SK-N-SH (cell line): ENCODE measurements at regions not wholly inside any gene's neighbourhood (a gene's known extent, or its start where the extent isn't known, plus 50 kb on each side); places are given as distances from the start of the nearest gene placed in this dataset.

Source experiments
- CTCF ChIA-PET: fragments of 300-600, 350-600 bp; formaldehyde crosslinking; extraction: SDS; loops from one replicate; lab custom pipeline; 2021; lab: Yijun Ruan, JAX
- POLR2A ChIA-PET: fragments of 350-600 bp; sonication (Branson Sonifier 250); formaldehyde crosslinking; extraction: SDS; loops from one replicate; lab custom pipeline; 2020; ENCODE audit warnings: antibody characterized with exemption, inconsistent platforms; lab: Yijun Ruan, JAX
- DNase-seq: peaks from one replicate; pipeline ENCODE4 v3.0.0; 2012
- H2AFZ ChIP-seq: fragments of 200-600 bp; sonication (generic); 2 replicates; pipeline ENCODE4 v1.8.1; 2016; ENCODE audit warnings: antibody characterized with exemption, mild to moderate bottlenecking, low read depth
- H3F3A ChIP-seq: fragments of 200-600 bp; sonication (generic); replicated peaks from 2 replicates; pipeline ENCODE3; 2016; ENCODE audit warnings: antibody characterized with exemption, mild to moderate bottlenecking; ENCODE audit not compliant: insufficient read depth
- H3K27ac ChIP-seq, 2 experiments: fragments of 200-500 bp in 1 of 2; fragments of 200-600 bp in 1 of 2; sonication (Bioruptor generic) in 1 of 2; sonication (generic), shearing (Covaris generic) in 1 of 2; 2 replicates each; pipeline versions ENCODE4 v1.5.1 to v1.6.1; 2014 to 2016; ENCODE audit warnings: low read depth in 2 of 2, inconsistent platforms in 1 of 2, low read length in 1 of 2, mild to moderate bottlenecking in 1 of 2, mixed read lengths in 1 of 2
- H3K27me3 ChIP-seq: fragments of 200-600 bp; sonication (generic), shearing (Covaris generic); 2 replicates; pipeline ENCODE4 v1.6.1; 2016; ENCODE audit warnings: mixed run types; ENCODE audit not compliant: insufficient read depth
- H3K36me3 ChIP-seq, 2 experiments: fragments of 200-500 bp in 1 of 2; fragments of 200-600 bp in 1 of 2; sonication (Bioruptor generic) in 1 of 2; sonication (generic) in 1 of 2; replicated peaks in 1 of 2; 2 replicates each; pipeline versions ENCODE3 to v1.5.1; 2014 to 2016; ENCODE audit warnings: low read length in 1 of 2, mild to moderate bottlenecking in 1 of 2; ENCODE audit not compliant: insufficient read depth in 2 of 2, control insufficient read depth in 1 of 2
- H3K4me1 ChIP-seq, 2 experiments: fragments of 200-500 bp in 1 of 2; fragments of 200-600 bp in 1 of 2; sonication (Bioruptor generic) in 1 of 2; sonication (generic), shearing (Covaris generic) in 1 of 2; 2 replicates each; pipeline versions ENCODE4 v1.5.1 to v1.6.1; 2014 to 2016; ENCODE audit warnings: low read depth in 1 of 2, low read length in 1 of 2, mixed run types in 1 of 2; ENCODE audit not compliant: insufficient read depth in 2 of 2, control insufficient read depth in 1 of 2
- H3K4me2 ChIP-seq: fragments of 200-600 bp; sonication (generic), shearing (Covaris generic); 2 replicates; pipeline ENCODE4 v1.6.1; 2017; ENCODE audit warnings: mixed run types
- H3K4me3 ChIP-seq, 2 experiments: fragments of 200-500 bp in 1 of 2; fragments of 200-600 bp in 1 of 2; sonication (Bioruptor generic) in 1 of 2; sonication (generic), shearing (Covaris generic) in 1 of 2; 2 replicates each; pipeline versions ENCODE4 v1.5.1 to v1.8.1; 2014 to 2016; ENCODE audit warnings: low read depth in 2 of 2, inconsistent platforms in 1 of 2, low read length in 1 of 2, mild to moderate bottlenecking in 1 of 2, mixed read lengths in 1 of 2, moderate library complexity in 1 of 2
- H3K79me2 ChIP-seq: fragments of 200-600 bp; sonication (generic); 2 replicates; pipeline ENCODE4 v1.8.1; 2017; ENCODE audit warnings: mild to moderate bottlenecking; ENCODE audit not compliant: insufficient read depth
- H3K9ac ChIP-seq: fragments of 200-600 bp; sonication (generic); 2 replicates; pipeline ENCODE4 v1.6.1; 2017; ENCODE audit warnings: mixed run types
- H3K9me2 ChIP-seq: fragments of 200-600 bp; sonication (generic); 2 replicates; pipeline ENCODE4 v1.6.1; 2017; ENCODE audit warnings: mixed run types
- H3K9me3 ChIP-seq: fragments of 200-600 bp; sonication (generic); 2 replicates; pipeline ENCODE4 v1.6.1; 2017; ENCODE audit warnings: mixed run types, mild to moderate bottlenecking, moderate library complexity
- H4K20me1 ChIP-seq: fragments of 200-600 bp; sonication (generic); 2 replicates; pipeline ENCODE4 v1.6.1; 2017; ENCODE audit warnings: mild to moderate bottlenecking, mixed run types; ENCODE audit not compliant: insufficient read depth
- ELF1 ChIP-seq: IDR thresholded peaks from 2 replicates; pipeline ENCODE4 v1.4.0; 2012
- EZH2phosphoT487 ChIP-seq: fragments of 200-600 bp; sonication (generic); IDR thresholded peaks from 2 replicates; pipeline ENCODE4 v1.6.1; 2017; ENCODE audit warnings: low read depth, mixed run types, mild to moderate bottlenecking, antibody characterized with exemption, moderate library complexity, borderline replicate concordance
- FOXJ3 ChIP-seq: sonication (generic); formaldehyde crosslinking; IDR thresholded peaks from 2 replicates; pipeline ENCODE4 v1.5.1; 2020; ENCODE audit warnings: mild to moderate bottlenecking, missing genetic modification reagents
- GABPA ChIP-seq: IDR thresholded peaks from 2 replicates; pipeline ENCODE4 v1.4.0; 2012; ENCODE audit warnings: low read depth, mild to moderate bottlenecking
- GATA2 ChIP-seq: sonication (generic); formaldehyde crosslinking; IDR thresholded peaks from 2 replicates; pipeline ENCODE4 v1.5.0; 2020; ENCODE audit warnings: mild to moderate bottlenecking, missing genetic modification reagents
- MEF2A ChIP-seq: IDR thresholded peaks from 2 replicates; pipeline ENCODE4 v1.4.0; 2012; ENCODE audit warnings: low read depth, borderline replicate concordance
- MXI1 ChIP-seq: IDR thresholded peaks from 2 replicates; pipeline ENCODE4 v1.6.1; 2012; ENCODE audit warnings: mild to moderate bottlenecking, low read depth, low read length, improper control_type of control experiment
- NRF1 ChIP-seq: IDR thresholded peaks from 2 replicates; pipeline ENCODE4 v1.6.1; 2012; ENCODE audit warnings: low read depth, mild to moderate bottlenecking, low read length
- RAD21 ChIP-seq: IDR thresholded peaks from 2 replicates; pipeline ENCODE4 v1.6.1; 2012; ENCODE audit warnings: mild to moderate bottlenecking, low read length
- SIN3A ChIP-seq: IDR thresholded peaks from 2 replicates; pipeline ENCODE4 v1.6.1; 2012; ENCODE audit warnings: low read depth, mild to moderate bottlenecking, low read length, moderate library complexity, borderline replicate concordance
- SMC3 ChIP-seq: IDR thresholded peaks from 2 replicates; pipeline ENCODE4 v1.6.1; 2012; ENCODE audit warnings: low read depth, low read length, improper control_type of control experiment
- TCF12 ChIP-seq: IDR thresholded peaks from 2 replicates; pipeline ENCODE4 v1.4.0; 2012
- TEAD4 ChIP-seq: IDR thresholded peaks from 2 replicates; pipeline ENCODE4 v1.4.0; 2012; ENCODE audit warnings: mild to moderate bottlenecking, borderline replicate concordance; ENCODE audit not compliant: insufficient read depth
- WGBS: methylation state at CpG from one replicate; pipeline ENCODE4 v1.1.6; 2017; ENCODE audit warnings: low lambda C conversion rate; 5-methylcytosine and 5-hydroxymethylcytosine counted together
- TF ChIP-seq, protein P1 (sequence below): IDR thresholded peaks from 2 replicates; pipeline ENCODE4 v1.6.1; 2012; ENCODE audit warnings: mild to moderate bottlenecking, low read depth, low read length, moderate library complexity
- TF ChIP-seq, protein P2 (sequence below): IDR thresholded peaks from 2 replicates; pipeline ENCODE4 v1.4.0; 2012; ENCODE audit warnings: low read depth, borderline replicate concordance
- TF ChIP-seq, protein P3 (sequence below): IDR thresholded peaks from 2 replicates; pipeline ENCODE4 v1.4.0; 2012; ENCODE audit warnings: low read depth
- TF ChIP-seq, protein P4 (sequence below): fragments of 200-600 bp; sonication (generic); IDR thresholded peaks from 2 replicates; pipeline ENCODE4 v1.6.1; 2017; ENCODE audit warnings: antibody characterized with exemption, mild to moderate bottlenecking, moderate library complexity
- TF ChIP-seq, protein P5 (sequence below): fragments of 150-350 bp; IDR thresholded peaks from 2 replicates; pipeline ENCODE4 v1.6.1; 2017; ENCODE audit warnings: antibody characterized with exemption, low read length, low read depth, borderline replicate concordance
- TF ChIP-seq, protein P6 (sequence below): IDR thresholded peaks from 2 replicates; pipeline ENCODE4; 2012

DNA sequence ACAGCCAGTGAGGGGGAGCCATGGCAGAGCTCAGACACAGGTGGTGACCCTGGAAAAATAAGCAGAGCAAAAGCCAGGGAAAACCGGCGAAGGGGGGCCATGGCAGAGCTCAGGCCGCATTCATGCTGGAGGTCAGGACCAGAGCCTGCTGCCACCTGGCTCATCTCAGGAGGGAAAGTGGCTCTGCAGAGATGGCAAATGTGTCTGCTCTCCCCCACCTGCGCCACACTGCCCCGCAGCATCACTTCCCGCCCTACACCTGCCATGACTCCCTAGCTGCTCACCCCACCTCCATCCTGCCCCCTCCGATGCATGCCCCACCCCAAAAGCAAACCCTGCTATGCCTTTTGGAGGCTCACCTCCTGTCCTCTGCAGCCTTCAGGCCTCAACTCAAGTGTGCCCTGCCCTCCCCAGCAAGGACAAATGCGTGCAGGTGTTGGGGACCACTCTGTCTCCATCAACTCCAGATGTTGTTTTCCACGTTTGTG, 123.2 kb upstream of the FGF3 start (continued):
- TF ChIP-seq, protein P1, sequence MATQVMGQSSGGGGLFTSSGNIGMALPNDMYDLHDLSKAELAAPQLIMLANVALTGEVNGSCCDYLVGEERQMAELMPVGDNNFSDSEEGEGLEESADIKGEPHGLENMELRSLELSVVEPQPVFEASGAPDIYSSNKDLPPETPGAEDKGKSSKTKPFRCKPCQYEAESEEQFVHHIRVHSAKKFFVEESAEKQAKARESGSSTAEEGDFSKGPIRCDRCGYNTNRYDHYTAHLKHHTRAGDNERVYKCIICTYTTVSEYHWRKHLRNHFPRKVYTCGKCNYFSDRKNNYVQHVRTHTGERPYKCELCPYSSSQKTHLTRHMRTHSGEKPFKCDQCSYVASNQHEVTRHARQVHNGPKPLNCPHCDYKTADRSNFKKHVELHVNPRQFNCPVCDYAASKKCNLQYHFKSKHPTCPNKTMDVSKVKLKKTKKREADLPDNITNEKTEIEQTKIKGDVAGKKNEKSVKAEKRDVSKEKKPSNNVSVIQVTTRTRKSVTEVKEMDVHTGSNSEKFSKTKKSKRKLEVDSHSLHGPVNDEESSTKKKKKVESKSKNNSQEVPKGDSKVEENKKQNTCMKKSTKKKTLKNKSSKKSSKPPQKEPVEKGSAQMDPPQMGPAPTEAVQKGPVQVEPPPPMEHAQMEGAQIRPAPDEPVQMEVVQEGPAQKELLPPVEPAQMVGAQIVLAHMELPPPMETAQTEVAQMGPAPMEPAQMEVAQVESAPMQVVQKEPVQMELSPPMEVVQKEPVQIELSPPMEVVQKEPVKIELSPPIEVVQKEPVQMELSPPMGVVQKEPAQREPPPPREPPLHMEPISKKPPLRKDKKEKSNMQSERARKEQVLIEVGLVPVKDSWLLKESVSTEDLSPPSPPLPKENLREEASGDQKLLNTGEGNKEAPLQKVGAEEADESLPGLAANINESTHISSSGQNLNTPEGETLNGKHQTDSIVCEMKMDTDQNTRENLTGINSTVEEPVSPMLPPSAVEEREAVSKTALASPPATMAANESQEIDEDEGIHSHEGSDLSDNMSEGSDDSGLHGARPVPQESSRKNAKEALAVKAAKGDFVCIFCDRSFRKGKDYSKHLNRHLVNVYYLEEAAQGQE, result no peak
- no peak for TF ChIP-seq GATA2 (CRISPR knock-in tag)
- no peak for TF ChIP-seq NRF1
- TF ChIP-seq, protein P2, sequence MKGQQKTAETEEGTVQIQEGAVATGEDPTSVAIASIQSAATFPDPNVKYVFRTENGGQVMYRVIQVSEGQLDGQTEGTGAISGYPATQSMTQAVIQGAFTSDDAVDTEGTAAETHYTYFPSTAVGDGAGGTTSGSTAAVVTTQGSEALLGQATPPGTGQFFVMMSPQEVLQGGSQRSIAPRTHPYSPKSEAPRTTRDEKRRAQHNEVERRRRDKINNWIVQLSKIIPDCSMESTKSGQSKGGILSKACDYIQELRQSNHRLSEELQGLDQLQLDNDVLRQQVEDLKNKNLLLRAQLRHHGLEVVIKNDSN, result no peak

DNA sequence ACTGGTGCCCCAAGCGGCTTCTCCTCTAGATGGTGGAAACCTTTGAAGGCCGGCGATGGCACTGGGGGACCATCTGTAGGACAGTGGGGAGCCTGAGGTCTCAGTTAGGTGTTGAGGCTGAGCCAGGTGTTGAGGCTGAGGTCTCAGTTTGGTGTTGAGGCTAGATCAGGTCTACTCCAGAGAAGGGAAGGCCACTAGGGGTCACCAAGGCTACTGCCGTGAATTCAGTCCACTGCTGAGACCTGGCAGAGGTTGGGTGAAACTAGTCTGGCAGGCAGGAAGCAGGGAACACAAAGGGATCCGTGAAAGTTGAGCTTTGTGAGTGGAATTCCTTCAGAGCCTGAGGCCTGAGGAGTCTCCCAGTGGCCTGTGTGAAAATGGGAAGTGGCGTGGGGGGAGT, 123.8 kb upstream of the FGF3 start:
- no peak overlapping the region for H3K4me3 ChIP-seq
- H2AFZ ChIP-seq, result no peak overlapping the region
- peaks cover 15% of the 10 kb centered on the region; the same call in 1 of the 2 replicates for H3K27me3 ChIP-seq
- CTCF ChIA-PET, result interaction anchor here (0.6 to 2.3 kb wide), 5 partner anchors 25 to 249 kb away, joined by 3 to 15 read pairs (median 4); no protein-coding TSS in a partner anchor
- H3K4me1 ChIP-seq, result peaks cover 0 to 14% of the 10 kb centered on the region in 2 experiments; a peak in 1 of 4 replicates
- no peak overlapping the region for H3K4me2 ChIP-seq
- DNase-seq, result no peak
- no peaks in the 10 kb centered on the region for H3F3A ChIP-seq
- H3K36me3 ChIP-seq, result no peaks in the 10 kb centered on the region
- H3K9me3 ChIP-seq, result no peaks in the 10 kb centered on the region
- WGBS, result 62% methylated on average over 5 of the region's 6 CpGs
- H3K9me2 ChIP-seq, result no peaks in the 10 kb centered on the region
- H3K9ac ChIP-seq, result no peak overlapping the region
- H3K27ac ChIP-seq, result no peak overlapping the region
- H3K79me2 ChIP-seq, result no peaks in the 10 kb centered on the region
- H4K20me1 ChIP-seq, result no peaks in the 10 kb centered on the region
- POLR2A ChIA-PET, result no interaction called here
- TF ChIP-seq SMC3 (peak; percentile 13; the same call in 1 of the 2 replicates), MXI1 (no peak), ELF1 (no peak), GABPA (no peak), EZH2phosphoT487 (no peak), RAD21 (peak; percentile 43), MEF2A (no peak), FOXJ3 (CRISPR knock-in tag) (no peak), TEAD4 (no peak), SIN3A (no peak), TCF12 (no peak)
- TF ChIP-seq, protein P3, sequence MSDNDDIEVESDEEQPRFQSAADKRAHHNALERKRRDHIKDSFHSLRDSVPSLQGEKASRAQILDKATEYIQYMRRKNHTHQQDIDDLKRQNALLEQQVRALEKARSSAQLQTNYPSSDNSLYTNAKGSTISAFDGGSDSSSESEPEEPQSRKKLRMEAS, result no peak
- TF ChIP-seq, protein P4, sequence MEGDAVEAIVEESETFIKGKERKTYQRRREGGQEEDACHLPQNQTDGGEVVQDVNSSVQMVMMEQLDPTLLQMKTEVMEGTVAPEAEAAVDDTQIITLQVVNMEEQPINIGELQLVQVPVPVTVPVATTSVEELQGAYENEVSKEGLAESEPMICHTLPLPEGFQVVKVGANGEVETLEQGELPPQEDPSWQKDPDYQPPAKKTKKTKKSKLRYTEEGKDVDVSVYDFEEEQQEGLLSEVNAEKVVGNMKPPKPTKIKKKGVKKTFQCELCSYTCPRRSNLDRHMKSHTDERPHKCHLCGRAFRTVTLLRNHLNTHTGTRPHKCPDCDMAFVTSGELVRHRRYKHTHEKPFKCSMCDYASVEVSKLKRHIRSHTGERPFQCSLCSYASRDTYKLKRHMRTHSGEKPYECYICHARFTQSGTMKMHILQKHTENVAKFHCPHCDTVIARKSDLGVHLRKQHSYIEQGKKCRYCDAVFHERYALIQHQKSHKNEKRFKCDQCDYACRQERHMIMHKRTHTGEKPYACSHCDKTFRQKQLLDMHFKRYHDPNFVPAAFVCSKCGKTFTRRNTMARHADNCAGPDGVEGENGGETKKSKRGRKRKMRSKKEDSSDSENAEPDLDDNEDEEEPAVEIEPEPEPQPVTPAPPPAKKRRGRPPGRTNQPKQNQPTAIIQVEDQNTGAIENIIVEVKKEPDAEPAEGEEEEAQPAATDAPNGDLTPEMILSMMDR, result peak; percentile 20; the same call in 1 of the 2 replicates
- TF ChIP-seq, protein P5, sequence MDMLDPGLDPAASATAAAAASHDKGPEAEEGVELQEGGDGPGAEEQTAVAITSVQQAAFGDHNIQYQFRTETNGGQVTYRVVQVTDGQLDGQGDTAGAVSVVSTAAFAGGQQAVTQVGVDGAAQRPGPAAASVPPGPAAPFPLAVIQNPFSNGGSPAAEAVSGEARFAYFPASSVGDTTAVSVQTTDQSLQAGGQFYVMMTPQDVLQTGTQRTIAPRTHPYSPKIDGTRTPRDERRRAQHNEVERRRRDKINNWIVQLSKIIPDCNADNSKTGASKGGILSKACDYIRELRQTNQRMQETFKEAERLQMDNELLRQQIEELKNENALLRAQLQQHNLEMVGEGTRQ, result no peak
- TF ChIP-seq, protein P6, sequence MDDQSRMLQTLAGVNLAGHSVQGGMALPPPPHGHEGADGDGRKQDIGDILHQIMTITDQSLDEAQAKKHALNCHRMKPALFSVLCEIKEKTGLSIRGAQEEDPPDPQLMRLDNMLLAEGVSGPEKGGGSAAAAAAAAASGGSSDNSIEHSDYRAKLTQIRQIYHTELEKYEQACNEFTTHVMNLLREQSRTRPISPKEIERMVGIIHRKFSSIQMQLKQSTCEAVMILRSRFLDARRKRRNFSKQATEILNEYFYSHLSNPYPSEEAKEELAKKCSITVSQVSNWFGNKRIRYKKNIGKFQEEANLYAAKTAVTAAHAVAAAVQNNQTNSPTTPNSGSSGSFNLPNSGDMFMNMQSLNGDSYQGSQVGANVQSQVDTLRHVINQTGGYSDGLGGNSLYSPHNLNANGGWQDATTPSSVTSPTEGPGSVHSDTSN, result no peak
- TF ChIP-seq, protein P1, result no peak
